GM20431 (cell line): ENCODE measurements at regions not wholly inside any gene's neighbourhood (a gene's known extent, or its start where the extent isn't known, plus 50 kb on each side); places are given as distances from the start of the nearest gene placed in this dataset.
"Not testable (repeated sequence)": the region's sequence is repeated elsewhere in the genome, so short reads cannot be mapped to it uniquely, and the experiment has no call there.

Source experiments
- in situ Hi-C: fragments of 300-500 bp; cut with MseI, MboI; formaldehyde crosslinking; loops from one replicate; pipeline ENCODE4 v1.15.0; 2020; ENCODE audit warnings: low sequenced_read_pairs; ENCODE audit not compliant: unreplicated experiment

DNA sequence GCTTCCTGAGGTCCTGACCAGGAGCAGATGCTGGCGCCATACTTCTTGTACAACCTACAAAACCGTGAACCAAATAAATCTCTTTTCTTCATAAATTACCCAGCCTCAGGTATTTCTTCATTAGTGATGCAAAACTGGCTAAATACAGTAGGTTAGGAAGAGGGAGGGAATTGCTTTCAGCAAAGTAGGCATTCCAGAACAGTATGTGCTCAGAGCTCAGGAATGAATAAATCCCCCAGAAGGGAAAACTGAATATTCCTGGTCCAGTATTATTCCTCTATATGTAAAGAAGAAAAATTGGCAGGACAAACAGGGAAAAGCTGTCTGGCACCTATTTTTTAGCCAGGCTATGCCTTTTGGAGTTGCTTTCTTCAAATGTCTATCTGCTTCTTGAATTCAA lies 577.1 kb downstream of the PSAT1 start:
- in situ Hi-C loops = no loop called here

DNA sequence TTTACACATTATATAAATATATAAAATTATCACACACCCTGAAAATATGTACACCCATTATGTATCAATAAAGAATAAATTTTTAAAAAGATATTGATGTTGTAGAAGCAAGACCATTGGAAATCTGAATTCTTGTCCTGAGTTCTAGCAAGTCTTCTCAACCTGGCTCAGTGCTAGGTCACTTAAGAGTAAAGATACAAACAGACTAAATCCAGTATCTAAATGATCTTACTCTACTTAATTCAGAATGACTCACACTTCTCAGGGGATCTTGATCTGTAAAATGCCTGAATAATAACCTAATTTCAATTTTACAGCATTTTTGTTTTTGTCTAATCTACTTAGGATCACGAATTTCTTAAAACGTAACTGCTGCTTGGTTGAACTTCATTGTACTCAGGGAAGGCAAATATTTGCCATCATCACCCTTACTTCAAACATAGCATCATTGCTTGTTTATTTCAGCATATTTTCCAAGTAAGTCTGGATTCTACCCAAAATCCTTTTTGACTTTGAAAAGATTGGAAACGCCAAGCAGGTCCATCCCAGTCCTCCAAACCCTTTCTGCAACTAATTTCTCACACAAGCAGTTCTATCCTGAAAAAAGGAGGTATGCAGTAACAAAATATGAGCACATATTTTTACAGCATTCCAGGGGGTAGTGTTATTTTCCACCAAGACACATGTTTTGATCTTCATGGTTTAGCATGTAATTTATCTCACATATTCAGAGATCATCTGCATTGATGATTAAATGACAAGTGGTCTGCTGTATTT lies 582.6 kb downstream of the PSAT1 start:
- in situ Hi-C loops = no loop called here

DNA sequence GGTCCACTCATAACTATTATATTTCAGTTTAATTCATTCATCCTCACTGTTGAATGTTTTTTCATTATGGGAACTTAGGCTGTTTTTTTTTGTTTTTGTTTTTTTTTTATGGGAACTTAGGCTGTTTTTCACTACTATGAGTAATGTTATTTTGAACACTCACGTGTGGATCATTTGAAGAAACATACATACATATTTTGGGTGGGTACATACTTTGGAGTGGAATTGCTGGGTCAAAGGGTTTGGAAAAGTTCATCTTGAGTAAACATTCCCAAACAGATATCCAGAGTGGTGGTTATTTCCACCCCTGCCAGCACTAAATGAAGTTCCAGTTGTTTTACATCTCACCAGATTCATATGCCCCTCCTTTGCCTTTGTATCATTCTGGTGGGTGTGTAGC lies 584.4 kb downstream of the PSAT1 start:
- in situ Hi-C loops = no loop called here

DNA sequence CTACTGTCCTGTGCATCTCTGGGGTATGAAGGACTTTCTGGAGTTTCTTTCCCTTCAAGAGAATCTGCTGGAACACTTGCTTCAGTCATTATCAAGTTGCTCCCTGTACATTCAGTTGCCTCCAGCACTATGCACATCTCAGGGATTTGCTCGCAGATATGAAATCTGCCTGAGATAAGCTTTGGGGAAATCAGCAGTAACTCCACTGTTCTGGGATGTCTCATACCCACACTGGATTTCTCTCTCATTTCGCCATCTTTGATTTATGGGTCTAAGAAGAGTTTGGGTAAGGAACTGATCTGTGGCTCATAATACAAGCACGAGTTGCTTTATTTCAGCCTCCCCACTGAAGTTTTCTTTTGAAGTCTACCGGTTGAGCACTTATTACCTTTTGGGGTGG lies 585.6 kb downstream of the PSAT1 start:
- in situ Hi-C loops = no loop called here

DNA sequence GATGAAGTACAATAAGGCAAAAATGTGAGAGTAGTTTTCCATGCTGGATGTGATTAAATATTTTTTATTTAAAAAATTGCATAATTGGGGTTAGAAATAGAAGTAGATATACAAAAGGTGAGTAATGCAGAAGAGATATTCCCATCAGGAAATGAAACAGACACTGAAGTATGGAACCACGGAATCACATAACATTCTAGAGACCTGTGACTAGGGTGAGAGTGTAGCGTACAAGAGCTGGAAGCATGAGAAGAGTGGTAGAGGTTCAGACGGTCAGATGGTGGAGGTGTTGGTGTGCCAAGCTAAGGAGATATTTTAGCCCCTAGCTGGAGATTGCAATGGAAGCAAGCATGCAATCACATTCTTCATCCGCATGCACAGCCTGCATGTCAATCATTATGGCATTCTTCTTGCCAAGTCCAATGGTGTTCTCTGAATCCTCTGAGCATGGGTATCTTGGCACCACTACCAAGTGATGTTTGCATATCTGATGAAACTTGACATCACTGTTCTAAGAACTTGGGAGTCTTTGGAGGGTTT lies 587.8 kb downstream of the PSAT1 start:
- in situ Hi-C loops = no loop called here

DNA sequence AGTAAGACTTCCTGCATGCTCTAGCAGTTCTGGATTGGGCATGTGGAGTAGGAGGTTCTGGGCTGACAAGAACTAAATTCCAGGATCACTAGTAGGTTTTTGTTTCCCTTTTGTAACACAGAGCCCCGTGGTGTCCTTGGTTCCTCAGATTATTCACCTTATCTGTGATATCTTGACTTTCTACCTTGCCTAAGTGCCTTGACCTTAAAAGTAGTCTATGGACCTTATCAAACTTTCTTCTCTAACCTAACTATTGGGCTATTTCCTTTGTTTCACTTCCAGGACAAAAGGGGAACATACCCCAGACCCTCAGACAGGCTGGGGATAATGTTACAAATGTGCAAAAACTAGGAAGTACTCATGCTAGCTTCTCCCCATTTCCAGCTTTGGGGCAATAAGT lies 595.3 kb downstream of the PSAT1 start:
- in situ Hi-C loops = no loop called here

DNA sequence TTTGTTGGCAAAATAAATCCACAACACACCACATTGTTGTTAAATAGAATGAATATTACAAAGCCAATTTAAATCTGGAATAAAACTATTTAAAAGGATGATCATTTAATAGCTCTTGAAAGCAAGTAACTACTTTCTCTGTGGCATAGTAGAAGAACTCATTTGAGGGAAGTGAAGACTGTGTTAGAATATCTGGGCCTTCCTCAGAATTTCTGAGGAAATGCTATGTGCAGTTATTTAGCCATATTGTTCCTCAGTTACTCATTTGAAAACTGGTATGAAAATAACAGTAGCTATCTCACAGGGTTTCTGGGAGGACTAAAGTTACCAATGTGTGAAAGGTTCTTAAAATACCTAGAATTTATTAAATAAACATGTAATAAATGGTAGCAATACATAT lies 595.8 kb downstream of the PSAT1 start:
- in situ Hi-C loops = no loop called here

DNA sequence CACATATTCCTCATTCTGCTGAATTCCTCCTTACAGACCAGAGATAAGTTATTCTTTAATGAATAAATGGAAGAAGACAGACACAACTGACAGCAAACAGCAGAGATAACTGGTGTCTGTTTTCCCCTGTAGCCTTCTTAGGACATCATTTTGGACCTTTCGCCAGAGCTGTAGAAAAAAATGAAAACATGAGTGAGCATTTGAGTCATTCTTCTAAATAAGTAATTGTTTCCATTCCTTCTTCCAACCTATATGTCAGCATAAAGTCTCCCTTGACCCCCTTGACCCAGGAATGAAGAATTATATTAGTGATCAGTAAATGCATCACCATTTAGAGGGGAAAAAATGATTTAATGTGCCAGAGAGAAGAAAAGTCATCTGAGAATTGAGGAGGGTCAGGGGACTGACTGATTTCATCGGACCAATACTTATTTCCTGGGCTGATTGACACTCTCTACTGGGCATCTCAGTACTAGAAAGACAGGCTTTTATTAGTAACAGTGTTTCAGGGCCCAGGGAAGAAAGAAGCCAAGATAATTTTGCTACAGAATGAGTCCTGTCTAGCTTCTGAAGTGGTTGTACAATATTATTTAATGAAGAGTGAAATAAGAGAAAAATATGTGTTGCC lies 597.0 kb downstream of the PSAT1 start:
- in situ Hi-C loops = no loop called here

DNA sequence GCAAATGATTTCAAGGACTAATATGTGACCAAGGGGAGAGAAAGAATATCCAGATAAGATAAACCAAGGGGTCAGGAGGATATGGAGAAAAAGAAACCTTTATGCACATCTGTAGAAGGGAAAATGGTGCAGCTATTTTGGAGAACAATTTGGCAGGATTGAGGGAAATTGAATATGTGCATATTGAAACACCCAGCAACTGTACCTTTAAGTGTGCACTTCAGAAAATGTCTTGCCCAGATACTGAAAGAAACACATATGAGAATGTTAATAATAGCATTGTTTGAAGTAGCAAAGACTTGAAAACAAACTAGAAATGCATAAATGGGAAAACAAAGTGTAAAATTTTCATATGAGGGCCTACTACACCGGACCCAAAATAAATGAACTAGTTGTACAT lies 599.6 kb downstream of the PSAT1 start:
- in situ Hi-C loops = no loop called here

DNA sequence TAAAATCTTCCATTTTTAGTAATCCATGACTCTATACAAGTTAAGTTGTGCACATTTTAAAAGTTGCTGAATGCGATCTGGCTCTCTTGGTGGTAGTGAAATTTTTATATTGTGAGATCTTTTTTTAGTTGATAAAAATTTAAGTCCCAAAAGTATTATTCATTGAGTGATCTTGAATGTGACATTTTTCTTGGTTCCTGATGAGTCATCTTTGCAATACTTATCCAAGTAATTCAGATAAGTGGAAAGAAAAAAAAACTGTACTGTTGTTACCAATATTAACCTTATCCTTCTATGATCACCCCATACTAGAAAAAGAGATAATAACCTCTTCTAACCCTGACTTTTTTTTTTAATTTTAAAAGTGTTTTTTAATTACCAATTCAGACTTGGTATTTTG lies 601.3 kb downstream of the PSAT1 start:
- in situ Hi-C loops = no loop called here

DNA sequence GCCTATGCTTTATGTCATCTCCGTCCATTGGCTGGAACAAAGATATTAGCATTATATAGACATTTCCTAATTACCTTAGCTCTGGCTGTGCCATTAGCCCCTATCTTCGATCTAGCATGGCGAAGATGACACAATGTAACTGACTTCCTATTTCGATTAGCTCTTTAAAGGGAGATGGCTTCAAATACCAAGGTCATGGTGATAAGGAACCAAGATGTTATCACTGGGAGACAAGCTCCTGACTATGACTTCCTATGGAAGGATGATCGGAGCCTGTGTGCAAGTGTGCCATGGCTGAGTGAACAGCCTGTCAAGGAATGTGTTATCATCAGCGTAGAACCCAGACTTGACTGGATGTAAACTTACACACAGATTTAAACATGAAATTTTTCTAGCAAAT lies 602.1 kb downstream of the PSAT1 start:
- in situ Hi-C loops = no loop called here

DNA sequence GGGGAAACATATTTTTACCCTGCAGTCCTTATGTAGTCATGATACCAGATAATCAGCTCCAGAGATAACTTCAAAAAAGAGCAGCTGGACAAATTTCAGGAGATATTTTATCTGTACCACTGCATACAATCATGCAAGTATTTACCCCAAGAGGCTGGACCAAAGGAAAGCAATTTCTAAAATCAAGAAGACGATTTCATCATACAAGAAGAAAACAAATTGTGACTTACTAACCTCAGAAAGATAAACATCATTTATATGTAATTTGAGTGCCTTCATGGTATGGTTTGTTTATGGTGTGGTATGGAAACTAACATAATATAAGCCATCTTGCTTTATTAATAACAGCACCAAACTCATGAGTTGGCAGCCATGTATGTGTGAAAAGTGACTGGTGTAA lies 603.6 kb downstream of the PSAT1 start:
- in situ Hi-C loops = no loop called here

DNA sequence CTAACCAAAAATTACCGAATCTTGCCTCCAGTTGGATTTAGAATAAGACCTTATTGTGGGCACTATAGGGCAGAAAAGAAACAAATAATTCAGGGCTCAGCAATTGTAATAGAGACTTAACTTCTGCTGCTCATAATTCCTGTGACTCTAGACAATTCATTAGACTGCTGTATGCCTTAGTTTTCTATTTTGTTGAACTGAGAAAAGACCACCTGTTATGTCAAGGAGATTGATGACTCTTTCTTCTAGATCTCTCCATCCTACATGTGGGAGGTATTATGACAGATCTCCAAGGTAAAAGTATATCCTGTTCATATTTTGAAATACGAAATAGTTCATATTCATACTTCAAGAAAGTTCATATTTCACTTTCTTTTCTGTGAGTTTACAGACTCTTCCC lies 605.1 kb downstream of the PSAT1 start:
- in situ Hi-C loops = no loop called here

DNA sequence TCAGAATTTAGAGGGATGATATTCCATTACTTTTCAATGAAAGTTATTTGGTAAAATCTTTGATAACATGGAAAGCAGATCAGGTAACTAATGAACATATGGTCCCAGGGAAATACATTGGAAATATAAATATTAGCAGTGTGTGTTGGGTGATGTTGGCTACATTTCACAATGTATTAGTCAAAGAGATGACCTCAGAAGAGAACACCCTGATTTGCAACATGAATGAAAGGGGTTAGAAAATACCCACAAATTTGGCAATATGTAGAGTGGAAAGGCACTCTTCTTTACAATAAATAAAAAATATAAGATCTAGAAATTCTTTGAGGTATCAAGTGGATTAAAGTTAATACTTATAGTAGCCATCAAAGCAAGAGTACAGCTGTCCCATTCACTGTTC lies 606.7 kb downstream of the PSAT1 start:
- in situ Hi-C loops = no loop called here

DNA sequence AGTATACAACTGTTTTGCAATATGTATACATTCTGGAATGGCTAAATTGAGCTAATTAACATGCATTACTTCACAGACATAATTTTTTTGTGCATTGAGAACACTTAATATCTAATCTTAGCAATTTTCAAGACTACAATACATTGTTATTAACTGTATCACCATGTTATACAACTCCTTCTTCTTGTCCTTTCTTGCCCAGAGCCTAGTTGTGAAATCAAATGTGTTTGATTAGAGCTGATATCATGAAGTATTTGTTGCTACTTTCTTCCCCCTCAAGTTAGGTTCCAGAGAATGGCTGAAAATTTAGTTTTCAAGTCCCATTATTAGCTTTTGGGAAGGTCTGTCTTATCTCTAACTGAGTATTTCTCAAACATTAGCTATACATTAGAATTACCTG lies 607.8 kb downstream of the PSAT1 start:
- in situ Hi-C loops = no loop called here

DNA sequence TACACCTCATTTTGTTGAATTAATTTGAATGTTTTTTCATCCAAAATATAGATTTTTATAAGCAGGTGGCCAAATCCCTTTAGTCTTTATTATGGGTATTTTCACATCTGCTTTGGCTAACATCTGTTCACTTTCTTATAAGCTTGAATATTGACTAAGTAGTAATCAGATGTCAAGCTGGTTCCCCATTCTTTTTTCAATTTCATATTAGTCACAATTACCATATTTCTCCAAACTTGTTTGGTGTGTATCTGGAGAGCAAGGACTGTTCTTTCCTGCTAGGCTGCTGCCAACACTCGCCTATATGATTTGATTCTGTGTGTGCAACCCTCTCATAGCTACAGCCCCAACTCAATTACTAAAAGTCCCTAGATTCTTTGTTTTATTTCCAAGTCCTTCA lies 608.5 kb downstream of the PSAT1 start:
- in situ Hi-C loops = no loop called here

DNA sequence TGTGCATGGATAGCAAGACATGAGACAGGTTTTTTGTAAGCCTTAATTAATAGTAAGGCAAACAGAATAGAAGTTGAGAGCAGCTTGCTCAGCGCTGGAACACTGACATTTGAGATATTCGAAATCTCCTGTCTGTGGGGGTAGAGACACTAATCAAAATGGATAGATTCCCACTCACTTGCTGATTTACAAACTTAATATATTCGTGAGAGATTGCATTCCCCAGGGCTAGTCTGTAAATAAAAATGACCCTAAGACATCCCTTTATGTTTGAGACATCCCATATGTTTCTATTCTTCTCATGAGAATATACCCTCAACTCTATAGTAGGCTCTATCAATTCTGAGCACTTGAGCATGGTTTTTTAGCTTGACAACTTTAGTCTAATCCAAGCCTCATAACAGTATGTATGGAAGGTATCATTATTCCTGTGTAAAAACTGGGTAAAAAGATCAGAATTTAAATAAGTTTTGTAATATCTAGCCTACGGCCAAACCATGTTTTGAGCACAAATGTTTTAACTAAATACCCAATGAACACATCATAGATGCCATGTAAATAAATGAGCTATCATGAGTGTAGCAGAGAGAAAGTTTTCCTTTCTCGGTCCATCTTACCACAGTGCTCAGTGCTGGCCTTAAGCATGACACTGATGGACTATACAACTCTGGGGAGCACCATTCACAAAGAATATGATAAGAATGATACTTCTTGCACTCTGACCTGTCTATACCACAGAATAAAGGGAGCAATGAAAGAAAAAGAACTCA lies 609.2 kb downstream of the PSAT1 start:
- in situ Hi-C loops = no loop called here

DNA sequence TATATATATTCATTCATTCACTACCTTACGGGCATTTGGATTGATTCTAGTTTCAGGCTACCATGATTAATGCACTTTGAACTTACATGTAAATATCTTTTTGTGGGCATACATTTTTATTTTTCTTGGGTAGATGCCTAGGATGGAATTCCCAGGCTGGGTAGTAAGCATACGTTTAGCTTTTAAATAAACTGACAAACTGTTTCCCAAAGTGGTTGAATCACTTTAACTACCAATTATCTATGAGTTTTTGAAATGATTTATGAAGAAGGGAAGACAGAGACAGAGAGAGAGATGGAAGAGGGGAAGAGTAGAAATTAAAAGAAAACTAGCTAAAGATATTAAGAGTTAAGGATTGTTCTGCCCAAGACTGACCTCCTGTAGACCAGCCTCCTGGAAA lies 612.6 kb downstream of the PSAT1 start:
- in situ Hi-C loops = no loop called here

DNA sequence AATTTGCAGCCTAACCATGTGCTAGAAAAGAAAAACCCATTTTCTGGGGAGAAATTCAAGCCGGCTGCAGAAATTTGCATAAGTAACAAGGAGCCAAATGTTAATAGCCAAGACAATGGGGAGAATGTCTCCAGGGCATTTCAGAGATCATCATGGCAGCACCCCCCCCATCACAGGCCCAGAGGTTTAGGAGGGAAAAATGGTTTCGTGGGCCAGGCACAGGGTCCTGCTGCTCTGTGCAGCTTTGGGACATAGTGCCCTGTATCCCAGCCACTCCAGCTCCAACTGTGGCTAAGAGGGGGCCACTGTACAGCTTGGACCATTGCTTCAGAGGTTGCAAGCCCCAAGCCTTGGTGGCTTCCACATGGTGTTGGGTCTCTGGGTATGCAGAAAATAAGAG lies 620.0 kb downstream of the PSAT1 start:
- in situ Hi-C loops = not testable (repeated sequence)

DNA sequence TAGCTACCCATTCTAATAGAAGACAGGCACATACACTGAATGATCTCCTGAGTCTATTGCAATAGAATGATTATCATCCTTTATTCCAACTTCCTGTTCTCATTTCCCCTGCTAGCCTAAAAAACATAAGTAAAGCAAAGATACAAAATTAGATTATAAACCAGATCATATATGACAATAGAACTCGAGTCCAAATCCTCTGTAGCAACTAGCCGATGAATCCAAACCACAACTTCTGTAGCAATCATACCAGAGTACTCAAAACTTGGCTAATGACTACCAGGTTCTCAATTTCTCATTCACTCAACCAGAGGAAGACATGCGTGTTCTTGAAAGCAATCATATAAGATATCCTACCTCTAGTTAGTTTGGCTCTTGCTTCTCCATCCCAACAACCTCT lies 622.1 kb downstream of the PSAT1 start:
- in situ Hi-C loops = no loop called here

DNA sequence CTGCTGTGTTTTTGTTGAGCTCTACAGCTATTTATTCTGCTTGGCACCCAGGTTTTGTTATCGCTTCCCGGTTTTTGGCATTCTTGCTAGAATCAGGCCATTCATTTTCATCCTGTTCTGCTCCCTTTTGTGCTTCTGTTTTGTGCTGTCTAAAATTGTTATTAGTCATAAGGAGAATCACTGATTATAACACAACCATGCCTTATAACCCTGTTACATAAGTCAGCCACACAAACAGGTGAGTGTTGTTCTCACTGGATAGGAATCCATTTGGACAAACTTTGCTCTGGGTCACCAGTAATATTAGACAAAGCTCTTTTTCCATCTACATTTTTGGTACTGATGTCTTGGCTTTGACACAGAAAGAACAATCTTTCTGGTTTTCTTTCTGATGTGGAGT lies 622.8 kb downstream of the PSAT1 start:
- in situ Hi-C loops = no loop called here
